ENCODE measurements at regions not wholly inside any gene's neighbourhood (a gene's known extent, or its start where the extent isn't known, plus 50 kb on each side); places are given as distances from the start of the nearest gene placed in this dataset.

DNA sequence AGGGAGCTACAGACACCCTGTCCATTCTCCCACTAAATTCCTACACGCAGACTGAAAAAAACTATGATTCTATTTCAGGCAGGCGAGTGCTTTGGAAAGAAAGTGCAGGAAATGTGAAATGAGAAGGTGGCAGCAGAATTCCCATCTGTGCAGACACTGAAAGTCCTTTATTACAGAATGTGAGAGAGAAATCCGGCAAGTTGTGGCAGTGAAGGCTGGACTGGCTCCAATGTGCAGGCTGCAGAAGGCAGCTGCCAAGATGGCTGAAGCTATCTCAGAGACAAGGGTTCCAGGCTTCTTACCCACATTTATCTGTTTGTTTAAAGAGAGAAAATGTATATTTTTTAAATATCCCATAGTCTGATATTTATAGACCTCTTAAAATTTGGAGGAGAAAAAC lies 161.8 kb upstream of the VLDLR start:
- Histone ChIP-seq H3K27me3 (ENCODE audit: control insufficient read depth in 1 of 2, insufficient read depth in 2 of 2, low read length in 2 of 2) (no peaks in the 10 kb centered on the region), H3K4me3 (replicated peaks in 1 of 3; ENCODE audit: insufficient read depth in 1 of 3, low read depth in 2 of 3, low read length in 3 of 3) (no peak overlapping the region), H3K36me3 (replicated peaks in 1 of 2; ENCODE audit: control insufficient read depth in 1 of 2, insufficient read depth in 2 of 2, low read length in 2 of 2) (no peaks in the 10 kb centered on the region), H3K9ac (ENCODE audit: insufficient read depth, low read depth, low read length) (no peak overlapping the region), H3K79me2 (ENCODE audit: insufficient read depth, low read length) (no peaks in the 10 kb centered on the region), H3K4me2 (ENCODE audit: low read depth, low read length) (no peak overlapping the region), H3K9me3 (ENCODE audit: low read length) (no peaks in the 10 kb centered on the region), H2AFZ (ENCODE audit: low read length) (no peak overlapping the region), H4K20me1 (ENCODE audit: insufficient read depth, low read length) (no peaks in the 10 kb centered on the region), H3K4me1 (ENCODE audit: insufficient read depth, low read length) (no peaks in the 10 kb centered on the region), H3K27ac (ENCODE audit: extremely low read length, insufficient read depth, low read length) (no peak overlapping the region)
- TF ChIP-seq TEAD3 (CRISPR knock-in tag; optimal IDR thresholded peaks at IDR 0.05; ENCODE audit: borderline replicate concordance) = no peak
- TF ChIP-seq, protein P1, sequence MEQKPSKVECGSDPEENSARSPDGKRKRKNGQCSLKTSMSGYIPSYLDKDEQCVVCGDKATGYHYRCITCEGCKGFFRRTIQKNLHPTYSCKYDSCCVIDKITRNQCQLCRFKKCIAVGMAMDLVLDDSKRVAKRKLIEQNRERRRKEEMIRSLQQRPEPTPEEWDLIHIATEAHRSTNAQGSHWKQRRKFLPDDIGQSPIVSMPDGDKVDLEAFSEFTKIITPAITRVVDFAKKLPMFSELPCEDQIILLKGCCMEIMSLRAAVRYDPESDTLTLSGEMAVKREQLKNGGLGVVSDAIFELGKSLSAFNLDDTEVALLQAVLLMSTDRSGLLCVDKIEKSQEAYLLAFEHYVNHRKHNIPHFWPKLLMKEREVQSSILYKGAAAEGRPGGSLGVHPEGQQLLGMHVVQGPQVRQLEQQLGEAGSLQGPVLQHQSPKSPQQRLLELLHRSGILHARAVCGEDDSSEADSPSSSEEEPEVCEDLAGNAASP (CRISPR knock-in tag; IDR thresholded peaks at IDR 0.05; ENCODE audit: borderline replicate concordance) = no peak
- CTCF ChIA-PET (ENCODE audit: low intra/inter-chr PET ratio, low total read pairs) = no interaction called here
- 59% methylated on average over 3 of the region's 3 CpGs for WGBS (ENCODE audit: low lambda C conversion rate)
- no TSS peak for BruUV-seq (replicated peaks)
- in situ Hi-C loops (cut with HindIII; ENCODE audit: extremely low pct_ligation_motif_present, low pct_unique_long_range_greater_than_20kb) = no loop called here
- FAIRE-seq (no peak), ATAC-seq (no peak), DNase-seq (ENCODE audit: low spot score) (no peak)
- intact Hi-C loops (cut with micrococcal nuclease; ENCODE audit: unreplicated experiment) = no loop called here
- POLR2A ChIA-PET = no interaction called here

DNA sequence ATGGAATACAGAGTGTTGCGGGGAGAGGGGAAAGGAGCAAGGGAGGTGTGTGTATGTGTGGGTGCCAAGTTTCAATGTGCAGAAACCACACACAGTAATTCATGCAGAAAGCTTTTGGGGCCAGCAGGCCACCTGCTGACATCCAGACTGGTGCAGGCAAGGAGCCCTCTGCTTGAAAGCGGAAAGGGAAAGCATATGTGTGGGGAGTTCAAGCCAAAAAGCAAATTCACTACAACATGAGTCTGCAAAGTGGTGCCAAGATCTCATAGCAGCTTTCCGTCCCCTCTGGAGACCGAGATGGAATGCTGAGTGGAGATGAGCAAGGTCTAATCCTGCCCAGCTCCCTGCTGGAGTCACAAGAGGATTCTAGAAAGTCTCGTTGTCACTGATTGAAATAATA lies 159.7 kb upstream of the VLDLR start:
- Histone ChIP-seq H3K36me3 (replicated peaks in 1 of 2; ENCODE audit: control insufficient read depth in 1 of 2, insufficient read depth in 2 of 2, low read length in 2 of 2) (no peaks in the 10 kb centered on the region), H3K27me3 (ENCODE audit: control insufficient read depth in 1 of 2, insufficient read depth in 2 of 2, low read length in 2 of 2) (no peaks in the 10 kb centered on the region), H3K4me3 (replicated peaks in 1 of 3; ENCODE audit: insufficient read depth in 1 of 3, low read depth in 2 of 3, low read length in 3 of 3) (no peak overlapping the region), H3K4me1 (ENCODE audit: insufficient read depth, low read length) (peaks cover 15% of the 10 kb centered on the region), H3K79me2 (ENCODE audit: insufficient read depth, low read length) (no peaks in the 10 kb centered on the region), H3K27ac (ENCODE audit: extremely low read length, insufficient read depth, low read length) (no peak overlapping the region), H4K20me1 (ENCODE audit: insufficient read depth, low read length) (no peaks in the 10 kb centered on the region), H2AFZ (ENCODE audit: low read length) (no peak overlapping the region), H3K9ac (ENCODE audit: insufficient read depth, low read depth, low read length) (no peak overlapping the region), H3K4me2 (ENCODE audit: low read depth, low read length) (no peak overlapping the region), H3K9me3 (ENCODE audit: low read length) (no peaks in the 10 kb centered on the region)
- intact Hi-C loops (cut with micrococcal nuclease; ENCODE audit: unreplicated experiment) = no loop called here
- DNase-seq (ENCODE audit: low spot score) (no peak), ATAC-seq (no peak), FAIRE-seq (no peak)
- WGBS (ENCODE audit: low lambda C conversion rate) = 51% methylated on average over 5 of the region's 5 CpGs
- BruUV-seq (replicated peaks) = no TSS peak
- POLR2A ChIA-PET = no interaction called here
- in situ Hi-C loops (cut with HindIII; ENCODE audit: extremely low pct_ligation_motif_present, low pct_unique_long_range_greater_than_20kb) = no loop called here
- CTCF ChIA-PET (ENCODE audit: low intra/inter-chr PET ratio, low total read pairs) = no interaction called here
- TF ChIP-seq ZNF367 (CRISPR knock-in tag; IDR thresholded peaks at IDR 0.05; ENCODE audit: borderline replicate concordance) = no peak
- no peak for TF ChIP-seq ZNF468 (CRISPR knock-in tag; IDR thresholded peaks at IDR 0.05)
- TF ChIP-seq, protein P2, sequence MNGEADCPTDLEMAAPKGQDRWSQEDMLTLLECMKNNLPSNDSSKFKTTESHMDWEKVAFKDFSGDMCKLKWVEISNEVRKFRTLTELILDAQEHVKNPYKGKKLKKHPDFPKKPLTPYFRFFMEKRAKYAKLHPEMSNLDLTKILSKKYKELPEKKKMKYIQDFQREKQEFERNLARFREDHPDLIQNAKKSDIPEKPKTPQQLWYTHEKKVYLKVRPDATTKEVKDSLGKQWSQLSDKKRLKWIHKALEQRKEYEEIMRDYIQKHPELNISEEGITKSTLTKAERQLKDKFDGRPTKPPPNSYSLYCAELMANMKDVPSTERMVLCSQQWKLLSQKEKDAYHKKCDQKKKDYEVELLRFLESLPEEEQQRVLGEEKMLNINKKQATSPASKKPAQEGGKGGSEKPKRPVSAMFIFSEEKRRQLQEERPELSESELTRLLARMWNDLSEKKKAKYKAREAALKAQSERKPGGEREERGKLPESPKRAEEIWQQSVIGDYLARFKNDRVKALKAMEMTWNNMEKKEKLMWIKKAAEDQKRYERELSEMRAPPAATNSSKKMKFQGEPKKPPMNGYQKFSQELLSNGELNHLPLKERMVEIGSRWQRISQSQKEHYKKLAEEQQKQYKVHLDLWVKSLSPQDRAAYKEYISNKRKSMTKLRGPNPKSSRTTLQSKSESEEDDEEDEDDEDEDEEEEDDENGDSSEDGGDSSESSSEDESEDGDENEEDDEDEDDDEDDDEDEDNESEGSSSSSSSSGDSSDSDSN (CRISPR knock-in tag; IDR thresholded peaks at IDR 0.05) = no peak
- no peak for TF ChIP-seq ZNF766 (CRISPR knock-in tag; IDR thresholded peaks at IDR 0.05; ENCODE audit: borderline replicate concordance)
- no peak for TF ChIP-seq TOPORS (CRISPR knock-in tag; IDR thresholded peaks at IDR 0.05)
- TF ChIP-seq ZNF747 (CRISPR knock-in tag; IDR thresholded peaks at IDR 0.05; ENCODE audit: borderline replicate concordance) = no peak
- TF ChIP-seq RNF2 (conservative IDR thresholded peaks at IDR 0.05; ENCODE audit: low read depth) = no peak
- TF ChIP-seq, protein P3, sequence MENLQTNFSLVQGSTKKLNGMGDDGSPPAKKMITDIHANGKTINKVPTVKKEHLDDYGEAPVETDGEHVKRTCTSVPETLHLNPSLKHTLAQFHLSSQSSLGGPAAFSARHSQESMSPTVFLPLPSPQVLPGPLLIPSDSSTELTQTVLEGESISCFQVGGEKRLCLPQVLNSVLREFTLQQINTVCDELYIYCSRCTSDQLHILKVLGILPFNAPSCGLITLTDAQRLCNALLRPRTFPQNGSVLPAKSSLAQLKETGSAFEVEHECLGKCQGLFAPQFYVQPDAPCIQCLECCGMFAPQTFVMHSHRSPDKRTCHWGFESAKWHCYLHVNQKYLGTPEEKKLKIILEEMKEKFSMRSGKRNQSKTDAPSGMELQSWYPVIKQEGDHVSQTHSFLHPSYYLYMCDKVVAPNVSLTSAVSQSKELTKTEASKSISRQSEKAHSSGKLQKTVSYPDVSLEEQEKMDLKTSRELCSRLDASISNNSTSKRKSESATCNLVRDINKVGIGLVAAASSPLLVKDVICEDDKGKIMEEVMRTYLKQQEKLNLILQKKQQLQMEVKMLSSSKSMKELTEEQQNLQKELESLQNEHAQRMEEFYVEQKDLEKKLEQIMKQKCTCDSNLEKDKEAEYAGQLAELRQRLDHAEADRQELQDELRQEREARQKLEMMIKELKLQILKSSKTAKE (CRISPR knock-in tag; IDR thresholded peaks at IDR 0.05; ENCODE audit: borderline replicate concordance) = no peak
- TF ChIP-seq MZF1 (CRISPR knock-in tag; IDR thresholded peaks at IDR 0.05; ENCODE audit: borderline replicate concordance) = no peak
- TF ChIP-seq ZNF430 (CRISPR knock-in tag; IDR thresholded peaks at IDR 0.05) = no peak
- TF ChIP-seq ZNF737 (CRISPR knock-in tag; IDR thresholded peaks at IDR 0.05; ENCODE audit: borderline replicate concordance) = no peak
- no peak for TF ChIP-seq ZKSCAN5 (CRISPR knock-in tag; IDR thresholded peaks at IDR 0.05)
- no peak for TF ChIP-seq ZNF878 (CRISPR knock-in tag; IDR thresholded peaks at IDR 0.05)

Measured in HepG2 (cell line).